H1 (cell line): ENCODE measurements at regions not wholly inside any gene's neighbourhood (a gene's known extent, or its start where the extent isn't known, plus 50 kb on each side); places are given as distances from the start of the nearest gene placed in this dataset.

Source experiments
- CTCF ChIA-PET: fragments of 300-600 bp; sonication (Branson Sonifier 250); formaldehyde crosslinking; loops from one replicate; lab custom pipeline; 2021; ENCODE audit not compliant: partially characterized antibody; lab: Charles Lee
- POLR2A ChIA-PET: fragments of 300-600 bp; sonication (Branson Sonifier 250); formaldehyde crosslinking; loops from one replicate; lab custom pipeline; 2021; ENCODE audit warnings: inconsistent platforms; ENCODE audit not compliant: partially characterized antibody; lab: Charles Lee
- DNase-seq, 2 experiments: peaks; one replicate each; pipeline versions ENCODE4 v3.0.0 to v3.0.0-alpha.2; 2010 to 2022; ENCODE audit warnings: low spot score in 2 of 2, low read depth in 1 of 2, mixed read lengths in 1 of 2
- FAIRE-seq: peaks from 2 replicates; lab custom pipeline; 2011; peaks lifted over from hg19 to GRCh38; lab: Jason Lieb, UNC
- H2AFZ ChIP-seq: 2 replicates; pipeline ENCODE4 v1.8.1; 2012; ENCODE audit warnings: low read length, inconsistent platforms
- H2AK5ac ChIP-seq: 2 replicates; pipeline ENCODE4 v1.6.1; 2013; ENCODE audit warnings: low read depth, low read length
- H2BK120ac ChIP-seq: replicated peaks from 2 replicates; pipeline ENCODE3; 2013; ENCODE audit warnings: low read depth, low read length, inconsistent platforms
- H2BK12ac ChIP-seq: 2 replicates; pipeline ENCODE4 v1.6.1; 2013; ENCODE audit warnings: low read depth, low read length
- H2BK15ac ChIP-seq: 2 replicates; pipeline ENCODE4 v1.6.1; 2013; ENCODE audit warnings: low read length
- H2BK20ac ChIP-seq: 2 replicates; pipeline ENCODE4 v1.6.1; 2013; ENCODE audit warnings: low read length
- H2BK5ac ChIP-seq: 2 replicates; pipeline ENCODE4 v1.6.1; 2013; ENCODE audit warnings: low read depth, low read length
- H3K14ac ChIP-seq: 2 replicates; pipeline ENCODE4 v1.6.1; 2013; ENCODE audit warnings: inconsistent platforms; ENCODE audit not compliant: insufficient read length
- H3K18ac ChIP-seq: 2 replicates; pipeline ENCODE4 v1.6.1; 2013; ENCODE audit warnings: low read length; ENCODE audit errors: extremely low read depth
- H3K23ac ChIP-seq: 2 replicates; pipeline ENCODE4 v1.6.1; 2013; ENCODE audit warnings: inconsistent platforms; ENCODE audit not compliant: insufficient read length
- H3K23me2 ChIP-seq: 2 replicates; pipeline ENCODE4 v1.6.1; 2013; ENCODE audit warnings: low read depth, low read length
- H3K27ac ChIP-seq: 2 replicates; pipeline ENCODE4 v1.6.1; 2011; ENCODE audit warnings: low read depth, low read length, inconsistent platforms
- H3K27me3 ChIP-seq, 4 experiments: replicated peaks in 1 of 4; 1 replicate in 1 of 4; 2 replicates in 3 of 4; pipeline versions ENCODE4 v1.6.1 to v1.8.1; 2011 to 2013; ENCODE audit warnings: low read length in 3 of 4, mild to moderate bottlenecking in 3 of 4, inconsistent platforms in 2 of 4, mixed read lengths in 2 of 4, moderate library complexity in 1 of 4; ENCODE audit not compliant: control insufficient read depth in 3 of 4, insufficient read depth in 3 of 4; ENCODE audit errors: extremely low read depth in 1 of 4
- H3K36me3 ChIP-seq, 4 experiments: 2 replicates each; pipeline versions ENCODE4 v1.6.1 to v1.8.1; 2011 to 2013; ENCODE audit warnings: mild to moderate bottlenecking in 4 of 4, low read length in 3 of 4, moderate library complexity in 2 of 4, control low read depth in 1 of 4, inconsistent platforms in 1 of 4; ENCODE audit not compliant: insufficient read depth in 4 of 4, control insufficient read depth in 2 of 4
- H3K4ac ChIP-seq: replicated peaks from 2 replicates; pipeline ENCODE3; 2013; ENCODE audit warnings: low read length, low read depth, mixed read lengths, inconsistent platforms; ENCODE audit not compliant: insufficient read length
- H3K4me1 ChIP-seq, 4 experiments: replicated peaks in 1 of 4; 1 replicate in 1 of 4; 2 replicates in 3 of 4; pipeline versions ENCODE4 v1.6.1 to v1.8.1; 2011 to 2013; ENCODE audit warnings: low read length in 3 of 4, inconsistent platforms in 2 of 4, mixed read lengths in 1 of 4; ENCODE audit not compliant: insufficient read depth in 4 of 4, control insufficient read depth in 3 of 4
- H3K4me2 ChIP-seq, 2 experiments: 2 replicates each; pipeline versions ENCODE4 v1.6.1 to v1.8.1; 2011 to 2013; ENCODE audit warnings: low read depth in 2 of 2, low read length in 2 of 2, control low read depth in 1 of 2, inconsistent platforms in 1 of 2, mild to moderate bottlenecking in 1 of 2; ENCODE audit not compliant: insufficient read depth in 1 of 2
- H3K4me3 ChIP-seq, 4 experiments: fragments of 200-600, 300-600 bp in 1 of 4; sonication (generic), shearing (Covaris generic), sonication (Bioruptor Twin) in 1 of 4; 2 replicates each; pipeline versions ENCODE4 v1.5.1 to v1.8.1; 2011 to 2016; ENCODE audit warnings: low read length in 4 of 4, low read depth in 3 of 4, control low read depth in 2 of 4, inconsistent platforms in 2 of 4, mild to moderate bottlenecking in 2 of 4, mixed read lengths in 1 of 4, moderate library complexity in 1 of 4; ENCODE audit not compliant: insufficient read depth in 2 of 4; ENCODE audit errors: extremely low read depth in 1 of 4
- H3K56ac ChIP-seq: replicated peaks from 2 replicates; pipeline ENCODE3; 2013; ENCODE audit warnings: low read depth, mild to moderate bottlenecking, mixed read lengths, low read length, inconsistent platforms; ENCODE audit not compliant: insufficient read length
- H3K79me1 ChIP-seq: 2 replicates; pipeline ENCODE4 v1.6.1; 2013; ENCODE audit warnings: low read depth, low read length, control low read depth
- H3K79me2 ChIP-seq, 2 experiments: 2 replicates each; pipeline versions ENCODE4 v1.6.1 to v1.8.1; 2012 to 2013; ENCODE audit warnings: low read length in 2 of 2, mild to moderate bottlenecking in 2 of 2, inconsistent platforms in 1 of 2; ENCODE audit not compliant: insufficient read depth in 2 of 2, control insufficient read depth in 1 of 2
- H3K9ac ChIP-seq, 4 experiments: replicated peaks in 1 of 4; 1 replicate in 1 of 4; 2 replicates in 3 of 4; pipeline versions ENCODE4 v1.6.1 to v1.8.1; 2011 to 2013; ENCODE audit warnings: low read depth in 3 of 4, low read length in 3 of 4, control low read depth in 2 of 4, mild to moderate bottlenecking in 2 of 4, moderate library complexity in 2 of 4, inconsistent platforms in 1 of 4; ENCODE audit errors: extremely low read depth in 1 of 4
- H3K9me3 ChIP-seq, 2 experiments: 2 replicates each; pipeline versions ENCODE4 v1.6.1 to v1.8.1; 2012 to 2013; ENCODE audit warnings: mild to moderate bottlenecking in 2 of 2, moderate library complexity in 2 of 2, control low read depth in 1 of 2, inconsistent platforms in 1 of 2, low read depth in 1 of 2, low read length in 1 of 2, mixed read lengths in 1 of 2; ENCODE audit not compliant: insufficient read depth in 2 of 2
- H4K20me1 ChIP-seq, 2 experiments: replicated peaks in 1 of 2; 2 replicates each; pipeline versions ENCODE3 to v1.8.1; 2011 to 2013; ENCODE audit warnings: inconsistent platforms in 2 of 2, low read length in 2 of 2, mild to moderate bottlenecking in 1 of 2; ENCODE audit not compliant: insufficient read depth in 2 of 2, control insufficient read depth in 1 of 2
- H4K5ac ChIP-seq: 2 replicates; pipeline ENCODE4 v1.6.1; 2013; ENCODE audit warnings: low read length, low read depth, mixed read lengths, inconsistent platforms; ENCODE audit not compliant: insufficient read length
- H4K8ac ChIP-seq: 2 replicates; pipeline ENCODE4 v1.8.0; 2013; ENCODE audit warnings: mild to moderate bottlenecking, moderate library complexity, low read length, inconsistent platforms; ENCODE audit not compliant: insufficient read depth; ENCODE audit errors: extremely low read depth
- H4K91ac ChIP-seq: replicated peaks from 2 replicates; pipeline ENCODE3; 2013; ENCODE audit warnings: low read length, mixed read lengths, inconsistent platforms; ENCODE audit not compliant: insufficient read length
- BACH1 ChIP-seq: IDR thresholded peaks from 2 replicates; pipeline ENCODE4 v1.6.1; 2012; ENCODE audit warnings: low read length, improper control_type of control experiment
- BRCA1 ChIP-seq: IDR thresholded peaks from 2 replicates; pipeline ENCODE4 v1.6.1; 2012; ENCODE audit warnings: low read depth, low read length, improper control_type of control experiment
- EGR1 ChIP-seq: IDR thresholded peaks from 2 replicates; pipeline ENCODE4 v1.6.1; 2011; ENCODE audit warnings: low read depth, low read length, borderline replicate concordance
- EP300 ChIP-seq, 2 experiments: IDR thresholded peaks; 1 replicate in 1 of 2; 2 replicates in 1 of 2; pipeline ENCODE4 v1.6.1; 2011 to 2012; ENCODE audit warnings: low read depth in 2 of 2, low read length in 2 of 2, mild to moderate bottlenecking in 2 of 2, borderline replicate concordance in 1 of 2, inconsistent platforms in 1 of 2, moderate library complexity in 1 of 2
- MAFK ChIP-seq: IDR thresholded peaks from 2 replicates; pipeline ENCODE4 v1.6.1; 2012; ENCODE audit warnings: low read depth, mild to moderate bottlenecking, improper control_type of control experiment, low read length
- RXRA ChIP-seq: IDR thresholded peaks from 2 replicates; pipeline ENCODE4 v1.6.1; 2011; ENCODE audit warnings: low read depth, mild to moderate bottlenecking, low read length, moderate library complexity; ENCODE audit not compliant: insufficient read depth
- SIN3A ChIP-seq, 2 experiments: IDR thresholded peaks in 1 of 2; conservative IDR thresholded peaks in 1 of 2; 2 replicates each; pipeline ENCODE4 v1.6.1; 2011 to 2012; ENCODE audit warnings: low read length in 2 of 2, improper control_type of control experiment in 1 of 2, low read depth in 1 of 2, mild to moderate bottlenecking in 1 of 2
- SUZ12 ChIP-seq: fragments of 200-600 bp; sonication (generic); IDR thresholded peaks from 2 replicates; pipeline ENCODE4 v1.6.1; 2012; ENCODE audit warnings: mild to moderate bottlenecking, inconsistent platforms, low read length, moderate library complexity, mixed read lengths
- TAF7 ChIP-seq: optimal IDR thresholded peaks from 2 replicates; pipeline ENCODE3; 2011; ENCODE audit warnings: low read depth, mild to moderate bottlenecking, inconsistent platforms, low read length, moderate library complexity, borderline replicate concordance
- TCF12 ChIP-seq: IDR thresholded peaks from 2 replicates; pipeline ENCODE4 v1.6.1; 2011; ENCODE audit warnings: low read depth, mild to moderate bottlenecking, low read length
- WGBS, 2 experiments: shearing (Covaris generic) in 1 of 2; methylation state at CpG; one replicate each; pipeline versions ENCODE4 v1.1.6 to v1.1.7; 2013 to 2015; ENCODE audit warnings: low lambda C conversion rate in 2 of 2, mixed read lengths in 2 of 2, inconsistent platforms in 1 of 2, low coverage in 1 of 2, missing lambda C conversion rate in 1 of 2; ENCODE audit not compliant: insufficient replicate concordance in 2 of 2, insufficient coverage in 1 of 2, insufficient read length in 1 of 2; ENCODE audit errors: extremely low coverage in 1 of 2, missing lambda C conversion rate in 1 of 2; 5-methylcytosine and 5-hydroxymethylcytosine counted together
- TF ChIP-seq, protein P1 (sequence below): IDR thresholded peaks from 2 replicates; pipeline ENCODE4 v1.6.1; 2012; ENCODE audit warnings: inconsistent platforms

DNA sequence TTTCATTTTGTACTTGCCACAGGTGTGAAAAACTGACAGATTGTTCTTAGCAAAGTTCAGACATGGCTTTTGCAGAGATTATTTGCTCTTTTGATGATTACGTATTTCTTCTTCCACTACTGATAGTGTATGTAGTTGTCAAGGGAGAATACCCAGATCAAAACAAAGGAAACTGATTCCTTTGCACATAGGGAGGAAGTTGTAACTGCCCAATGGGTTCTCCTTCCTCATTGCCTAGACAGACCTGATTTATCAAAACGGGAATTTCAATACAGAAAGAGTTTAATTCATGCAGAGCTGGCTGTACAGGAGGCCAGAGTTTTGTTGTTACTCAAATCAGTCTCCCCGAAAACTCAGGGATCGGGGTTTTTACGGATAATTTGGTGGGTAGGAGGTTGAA lies 214.7 kb downstream of the BCAS1 start:
- Histone ChIP-seq H3K4me3 (no peak overlapping the region), H2BK5ac (no peak overlapping the region), H3K23me2 (no peaks in the 10 kb centered on the region), H2AFZ (0 out of 2 replicates have a peak overlapping the region, but pooled peaks have one; percentile 25), H3K36me3 (no peaks in the 10 kb centered on the region), H2AK5ac (no peak overlapping the region), H3K4me2 (no peak overlapping the region), H2BK20ac (0 out of 2 replicates have a peak overlapping the region, but pooled peaks have one; percentile 25), H4K5ac (no peak overlapping the region), H3K4me1 (peaks cover 0 to 8% (median 4%) of the 10 kb centered on the region in 4 experiments; a peak in 6 of 7 replicates), H4K91ac (no peak overlapping the region), H4K20me1 (no peaks in the 10 kb centered on the region), H3K56ac (no peak overlapping the region), H2BK120ac (peak overlapping the region; percentile 22), H3K9me3 (peaks cover 0 to 8% of the 10 kb centered on the region in 2 experiments; a peak in 1 of 4 replicates), H3K79me2 (no peaks in the 10 kb centered on the region), H3K27me3 (no peaks in the 10 kb centered on the region), H2BK12ac (0 out of 2 replicates have a peak overlapping the region, but pooled peaks have one; percentile 13), H3K4ac (no peak overlapping the region), H2BK15ac (no peak overlapping the region), H3K23ac (no peak overlapping the region), H3K14ac (no peak overlapping the region), H3K18ac (no peak overlapping the region), H3K27ac (no peak overlapping the region), H3K9ac (no peak overlapping the region), H3K79me1 (no peaks in the 10 kb centered on the region), H4K8ac (no peak overlapping the region)
- ChIA-PET POLR2A (no interaction called here), CTCF (interaction anchor here (0.8 kb wide), 1 partner anchor 10 kb away, joined by 3 read pairs; no protein-coding TSS in a partner anchor)
- FAIRE-seq: no peak
- 87% methylated on average over 5 of the region's 5 CpGs; no CpG with 5 or more reads in 1 of the 2 experiments for WGBS, 2 experiments
- DNase-seq: no peak
- no peak for TF ChIP-seq EGR1
- TF ChIP-seq, protein P1, sequence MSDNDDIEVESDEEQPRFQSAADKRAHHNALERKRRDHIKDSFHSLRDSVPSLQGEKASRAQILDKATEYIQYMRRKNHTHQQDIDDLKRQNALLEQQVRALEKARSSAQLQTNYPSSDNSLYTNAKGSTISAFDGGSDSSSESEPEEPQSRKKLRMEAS: no peak
- TF ChIP-seq RXRA: no peak
- TF ChIP-seq MAFK: no peak
- no peak for TF ChIP-seq BACH1
- no peak for TF ChIP-seq BRCA1
- TF ChIP-seq SIN3A (conservative IDR thresholded peaks at IDR 0.05 in 1 of 2, IDR thresholded peaks at IDR 0.05 in 1 of 2; ENCODE audit: low read depth in 1 of 2, low read length in 2 of 2): no peak
- no peak for TF ChIP-seq TAF7
- TF ChIP-seq EP300 (IDR thresholded peaks at IDR 0.05; ENCODE audit: borderline replicate concordance in 1 of 2, low read depth in 2 of 2, low read length in 2 of 2): no peak
- TF ChIP-seq TCF12: no peak
- TF ChIP-seq SUZ12: no peak
